ENCODE measurements at regions not wholly inside any gene's neighbourhood (a gene's known extent, or its start where the extent isn't known, plus 50 kb on each side); places are given as distances from the start of the nearest gene placed in this dataset.

DNA sequence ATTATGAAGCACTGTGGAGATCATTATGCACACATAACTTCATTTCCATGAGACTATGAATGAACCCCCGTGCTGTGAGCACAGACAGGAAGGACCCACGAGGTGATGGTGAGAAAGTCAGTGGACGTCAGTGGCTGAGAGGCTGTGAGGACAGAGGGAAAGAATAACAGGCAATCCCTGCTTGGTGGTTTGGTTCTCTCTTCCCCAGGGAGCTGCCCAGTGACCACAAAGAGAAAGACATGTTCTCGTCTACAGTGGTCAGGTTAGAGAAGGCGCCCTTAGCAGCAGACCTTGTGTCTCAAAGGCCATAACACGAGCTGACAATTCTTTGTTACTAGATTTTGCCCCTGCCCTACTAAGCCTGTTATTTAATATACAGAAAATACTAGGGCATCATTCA is 609.2 kb downstream of the TOX3 start:
- H3K4me3 ChIP-seq (replicated peaks in 1 of 3; ENCODE audit: insufficient read depth in 1 of 3, low read depth in 1 of 3, low read length in 3 of 3): no peak overlapping the region
- ChIA-PET CTCF (no interaction called here), POLR2A (no interaction called here)
- no peaks in the 10 kb centered on the region for H3K4me1 ChIP-seq (ENCODE audit: control insufficient read depth, extremely low read depth, insufficient read depth, low read length)
- H3K9ac ChIP-seq (replicated peaks; ENCODE audit: extremely low read depth, insufficient read depth, low read length): no peak overlapping the region
- H3K27me3 ChIP-seq (ENCODE audit: control insufficient read depth in 2 of 2, insufficient read depth in 2 of 2, low read length in 2 of 2): no peaks in the 10 kb centered on the region
- H3K9me3 ChIP-seq (replicated peaks; ENCODE audit: control insufficient read depth, insufficient read depth, low read length): no peaks in the 10 kb centered on the region
- no peak overlapping the region for H2AFZ ChIP-seq (ENCODE audit: low read depth, low read length)
- dilution Hi-C loops (cut with MboI; ENCODE audit: extremely low pct_ligation_motif_present, low sequenced_read_pairs) (no loop called here), intact Hi-C loops (cut with micrococcal nuclease) (no loop called here)
- no peaks in the 10 kb centered on the region for H4K20me1 ChIP-seq (replicated peaks; ENCODE audit: control insufficient read depth, extremely low read depth, insufficient read depth, low read length)
- no TSS peak for BruUV-seq (replicated peaks)
- H3K27ac ChIP-seq (ENCODE audit: insufficient read depth, low read depth, low read length): no peak overlapping the region
- H3K79me2 ChIP-seq (ENCODE audit: control insufficient read depth, insufficient read depth, low read length): no peaks in the 10 kb centered on the region
- no peak for FAIRE-seq
- DNase-seq (ENCODE audit: low read depth, low spot score): no peak
- TF ChIP-seq JUN (IDR thresholded peaks at IDR 0.05; ENCODE audit: borderline replicate concordance, insufficient read depth, insufficient read length, low read depth) (no peak), FOS (IDR thresholded peaks at IDR 0.05; ENCODE audit: borderline replicate concordance, insufficient read depth, low read length) (no peak), GATA2 (IDR thresholded peaks at IDR 0.05; ENCODE audit: insufficient read depth, insufficient read length, low read depth, low read length) (no peak), MYC (IDR thresholded peaks at IDR 0.05; ENCODE audit: low read depth, low read length) (no peak), EZH2 (IDR thresholded peaks at IDR 0.05; ENCODE audit: borderline replicate concordance, low read depth, low read length, severe bottlenecking) (no peak), POLR2A (IDR thresholded peaks at IDR 0.05; ENCODE audit: low read depth, low read length) (no peak), POLR2AphosphoS5 (IDR thresholded peaks at IDR 0.05; ENCODE audit: insufficient read depth, low read depth, low read length) (no peak)
- TF ChIP-seq, protein P1, sequence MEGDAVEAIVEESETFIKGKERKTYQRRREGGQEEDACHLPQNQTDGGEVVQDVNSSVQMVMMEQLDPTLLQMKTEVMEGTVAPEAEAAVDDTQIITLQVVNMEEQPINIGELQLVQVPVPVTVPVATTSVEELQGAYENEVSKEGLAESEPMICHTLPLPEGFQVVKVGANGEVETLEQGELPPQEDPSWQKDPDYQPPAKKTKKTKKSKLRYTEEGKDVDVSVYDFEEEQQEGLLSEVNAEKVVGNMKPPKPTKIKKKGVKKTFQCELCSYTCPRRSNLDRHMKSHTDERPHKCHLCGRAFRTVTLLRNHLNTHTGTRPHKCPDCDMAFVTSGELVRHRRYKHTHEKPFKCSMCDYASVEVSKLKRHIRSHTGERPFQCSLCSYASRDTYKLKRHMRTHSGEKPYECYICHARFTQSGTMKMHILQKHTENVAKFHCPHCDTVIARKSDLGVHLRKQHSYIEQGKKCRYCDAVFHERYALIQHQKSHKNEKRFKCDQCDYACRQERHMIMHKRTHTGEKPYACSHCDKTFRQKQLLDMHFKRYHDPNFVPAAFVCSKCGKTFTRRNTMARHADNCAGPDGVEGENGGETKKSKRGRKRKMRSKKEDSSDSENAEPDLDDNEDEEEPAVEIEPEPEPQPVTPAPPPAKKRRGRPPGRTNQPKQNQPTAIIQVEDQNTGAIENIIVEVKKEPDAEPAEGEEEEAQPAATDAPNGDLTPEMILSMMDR (IDR thresholded peaks at IDR 0.05; ENCODE audit: extremely low read depth in 1 of 2, insufficient read depth in 1 of 2, low read depth in 1 of 2, low read length in 2 of 2): no peak
- TF ChIP-seq, protein P2, sequence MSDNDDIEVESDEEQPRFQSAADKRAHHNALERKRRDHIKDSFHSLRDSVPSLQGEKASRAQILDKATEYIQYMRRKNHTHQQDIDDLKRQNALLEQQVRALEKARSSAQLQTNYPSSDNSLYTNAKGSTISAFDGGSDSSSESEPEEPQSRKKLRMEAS (IDR thresholded peaks at IDR 0.05; ENCODE audit: insufficient read depth, insufficient read length): no peak
- no peaks in the 10 kb centered on the region for H3K9me1 ChIP-seq (replicated peaks; ENCODE audit: control insufficient read depth, extremely low read depth, insufficient read depth, low read length)
- H3K4me2 ChIP-seq (ENCODE audit: insufficient read depth, low read length): no peak overlapping the region
- H3K36me3 ChIP-seq (ENCODE audit: control insufficient read depth in 2 of 2, extremely low read depth in 1 of 2, insufficient read depth in 2 of 2, low read length in 2 of 2): no peaks in the 10 kb centered on the region

All from endothelial cell of umbilical vein (primary cell).